NCI-H69 (cell line): ENCODE measurements at regions not wholly inside any gene's neighbourhood (a gene's known extent, or its start where the extent isn't known, plus 50 kb on each side); places are given as distances from the start of the nearest gene placed in this dataset.

Source experiments
- DNase-seq: peaks from one replicate; lab custom pipeline; 2025; lab: John Stamatoyannopoulos, UW

GRCh38 chr2:57515366-57515765 is 531.2 kb upstream of the VRK2 start:
- peak; percentile 88 for DNase-seq

- DNase-seq: peak; percentile 73
Observed at GRCh38 chr2:57516698-57517340, 529.8 kb upstream of the VRK2 start.

DNA sequence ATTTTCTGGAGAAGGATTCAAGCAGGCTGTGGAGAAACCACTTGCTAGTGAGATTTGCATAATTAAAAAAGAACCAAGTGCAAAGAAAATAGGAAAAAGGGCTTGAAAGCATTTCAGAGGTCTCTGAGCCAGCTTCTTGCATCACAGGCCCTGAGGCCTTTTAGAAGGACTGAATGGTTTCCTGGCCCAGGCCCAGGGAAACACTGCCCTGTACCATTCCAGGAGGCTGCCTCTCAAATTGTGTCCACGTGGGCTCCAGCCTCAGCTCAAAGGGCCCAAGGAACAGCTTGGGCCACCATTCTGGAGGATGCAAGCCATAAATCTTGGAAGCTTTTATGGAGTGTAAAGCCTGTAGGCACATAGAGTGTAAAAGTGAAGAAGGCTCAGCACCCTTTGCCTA is 523.3 kb upstream of the VRK2 start:
- no peak for DNase-seq

DNA sequence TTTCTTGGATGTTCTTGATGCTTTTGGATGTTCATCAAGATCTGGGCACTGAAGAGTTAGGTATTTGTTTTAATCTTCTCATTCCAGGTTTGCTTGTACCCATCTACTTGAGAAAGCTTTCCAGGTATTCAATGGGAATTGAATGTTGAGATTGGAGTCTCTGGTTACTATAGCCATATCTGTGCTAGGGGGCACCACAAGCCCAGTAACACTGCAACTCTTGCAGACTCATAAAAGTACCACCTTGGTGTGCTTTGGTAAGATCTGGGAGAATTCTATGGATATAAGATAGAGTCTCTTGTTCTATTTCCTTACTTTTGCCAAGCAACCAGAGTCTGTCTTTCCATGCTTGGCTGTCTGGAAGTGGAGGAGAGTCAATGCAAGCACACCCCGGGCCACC is 518.9 kb upstream of the VRK2 start:
- DNase-seq: no peak

- DNase-seq: no peak
Observed at GRCh38 chr2:57528499-57528898, 518.1 kb upstream of the VRK2 start.

DNA sequence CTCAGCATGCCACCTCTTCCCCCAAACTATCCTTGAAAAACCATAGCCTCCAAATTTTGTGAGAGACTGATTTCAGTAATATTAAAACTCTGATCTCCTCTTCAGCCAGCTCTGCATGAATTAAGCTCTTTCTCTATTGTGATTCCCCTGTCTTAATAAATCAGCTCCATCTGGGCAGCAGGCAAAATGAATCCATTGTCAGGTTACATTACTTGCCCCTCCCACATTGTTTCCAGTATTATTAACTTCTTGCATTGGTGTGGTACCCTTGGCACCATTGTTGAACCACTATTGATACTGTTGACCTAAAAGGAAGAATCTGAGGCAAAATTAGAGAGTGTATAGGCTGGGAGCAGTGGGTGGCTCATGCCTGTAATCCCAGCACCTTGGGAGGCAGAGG is 512.2 kb upstream of the VRK2 start:
- DNase-seq: peak; percentile 46

DNA sequence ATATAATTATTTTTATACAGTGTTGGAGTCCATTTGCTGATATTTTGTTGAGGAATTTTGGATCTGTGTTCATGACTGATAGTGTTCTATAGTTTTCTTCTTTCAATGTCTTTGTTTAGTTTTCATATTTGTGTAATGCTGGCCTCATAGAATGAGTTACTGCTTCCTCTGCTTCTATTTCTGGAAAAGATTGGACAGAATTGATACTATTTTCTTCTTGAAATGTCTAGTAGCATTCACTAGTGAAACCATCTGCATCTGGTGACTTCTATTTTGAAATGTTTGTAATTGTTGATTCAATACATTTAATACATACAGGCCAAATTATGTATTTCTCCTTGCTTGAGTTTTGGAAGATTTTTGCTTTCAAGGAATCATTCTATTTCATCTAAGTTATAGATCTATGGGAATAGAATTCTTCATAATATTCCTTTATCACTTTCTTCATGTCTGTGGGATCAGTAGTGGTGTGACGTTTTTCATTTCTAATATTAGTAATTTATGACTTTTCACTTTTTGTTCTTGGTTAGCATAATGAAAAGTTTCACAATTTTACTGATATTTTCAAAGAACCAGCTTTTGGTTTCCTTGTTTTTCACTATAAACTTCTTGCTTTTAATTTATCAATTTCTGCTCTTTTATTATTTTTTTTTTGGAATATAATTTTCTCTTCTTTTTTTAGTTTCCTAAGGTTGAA is 509.9 kb upstream of the VRK2 start:
- DNase-seq: no peak

- no peak for DNase-seq
Observed at GRCh38 chr2:57539761-57540160, 506.8 kb upstream of the VRK2 start.

- DNase-seq: no peak
Observed at GRCh38 chr2:57542081-57542480, 504.5 kb upstream of the VRK2 start.

DNA sequence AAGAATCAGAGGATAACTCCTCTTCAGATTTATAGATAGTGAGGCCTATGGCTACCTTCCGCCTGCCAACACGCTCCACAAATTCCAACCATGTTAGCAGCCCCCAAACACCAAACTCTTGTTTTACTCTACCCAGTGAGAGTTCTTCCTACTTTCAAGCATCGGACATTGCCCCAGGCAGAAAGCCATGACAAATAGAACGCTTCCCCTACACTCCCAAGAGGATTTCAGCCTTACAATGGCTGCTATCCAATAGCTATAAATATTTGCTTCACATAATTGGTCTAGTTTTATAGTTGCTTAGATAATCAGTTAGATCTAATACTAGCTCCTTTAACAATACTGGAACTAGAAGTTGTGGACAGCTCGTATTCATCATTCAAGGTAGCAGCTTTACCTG is 503.4 kb upstream of the VRK2 start:
- DNase-seq: no peak

- no peak for DNase-seq
Observed at GRCh38 chr2:57544624-57545023, 502.0 kb upstream of the VRK2 start.

GRCh38 chr2:57546478-57546877 is 500.1 kb upstream of the VRK2 start:
- DNase-seq: no peak

DNA sequence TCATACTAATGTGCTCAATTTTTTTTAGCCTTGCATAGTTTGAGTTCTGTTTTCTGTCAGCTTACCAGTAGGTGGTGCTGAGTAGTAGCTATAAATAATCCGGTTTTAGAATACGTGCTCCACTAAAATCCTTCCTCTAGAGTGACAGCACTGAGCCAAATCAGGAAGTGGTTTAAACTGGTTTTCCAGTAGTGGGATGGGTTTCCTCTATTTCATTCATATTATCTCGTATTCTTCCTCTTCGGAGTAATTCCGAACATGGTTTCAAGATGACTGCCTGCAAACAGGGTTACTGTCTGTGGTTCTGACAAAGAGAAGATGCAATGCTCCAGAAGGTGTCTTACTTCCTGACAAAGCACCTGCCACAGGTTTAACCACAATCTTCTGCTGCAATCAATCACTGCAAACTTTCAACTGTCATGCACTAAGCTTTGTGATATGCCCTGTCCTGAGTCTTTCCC is 496.9 kb upstream of the VRK2 start:
- peak; percentile 42 for DNase-seq

DNA sequence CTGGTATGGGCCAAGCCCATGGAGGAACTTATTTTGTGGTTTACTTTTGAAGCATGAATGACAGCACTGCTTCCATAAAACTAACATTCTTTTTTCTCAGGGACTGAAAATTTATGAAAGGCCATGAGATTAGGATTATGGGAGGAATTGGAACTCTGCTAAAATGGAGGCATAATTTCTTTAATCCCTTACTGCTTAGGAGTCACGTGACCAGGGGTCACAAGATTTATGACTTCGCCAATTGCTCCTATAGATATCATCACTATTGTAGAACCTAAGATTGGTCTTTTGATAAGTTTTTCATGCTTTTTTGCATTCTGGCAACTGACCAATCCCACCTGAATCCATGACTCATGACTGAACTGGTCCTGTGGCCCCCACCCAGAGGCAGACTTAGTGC is 495.7 kb upstream of the VRK2 start:
- DNase-seq: no peak

GRCh38 chr2:57552885-57553284 is 493.7 kb upstream of the VRK2 start:
- DNase-seq: no peak

DNA sequence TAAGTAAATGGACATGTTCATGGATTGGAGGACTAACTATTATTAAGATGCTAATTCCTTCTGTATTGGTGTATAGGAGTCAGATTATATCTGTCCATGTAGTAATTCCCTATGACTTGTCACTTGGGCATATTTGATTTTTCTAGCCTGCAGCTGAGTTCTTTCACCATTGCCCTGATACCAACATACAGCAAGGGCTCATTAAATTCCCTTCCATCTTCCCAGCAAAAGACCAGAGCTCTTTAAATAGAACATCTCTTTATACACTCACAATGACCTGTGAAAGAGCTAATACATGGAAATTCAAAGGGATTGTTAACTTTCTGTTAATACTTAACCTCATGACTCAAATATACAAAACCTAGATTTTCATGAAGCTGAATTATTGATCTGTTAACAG is 492.3 kb upstream of the VRK2 start:
- DNase-seq: no peak

- DNase-seq: no peak
Observed at GRCh38 chr2:57558312-57558711, 488.3 kb upstream of the VRK2 start.

- DNase-seq: peak; percentile 82
Observed at GRCh38 chr2:57562495-57562894, 484.1 kb upstream of the VRK2 start.

- DNase-seq: peak; percentile 18
Observed at GRCh38 chr2:57563015-57563414, 483.6 kb upstream of the VRK2 start.

DNA sequence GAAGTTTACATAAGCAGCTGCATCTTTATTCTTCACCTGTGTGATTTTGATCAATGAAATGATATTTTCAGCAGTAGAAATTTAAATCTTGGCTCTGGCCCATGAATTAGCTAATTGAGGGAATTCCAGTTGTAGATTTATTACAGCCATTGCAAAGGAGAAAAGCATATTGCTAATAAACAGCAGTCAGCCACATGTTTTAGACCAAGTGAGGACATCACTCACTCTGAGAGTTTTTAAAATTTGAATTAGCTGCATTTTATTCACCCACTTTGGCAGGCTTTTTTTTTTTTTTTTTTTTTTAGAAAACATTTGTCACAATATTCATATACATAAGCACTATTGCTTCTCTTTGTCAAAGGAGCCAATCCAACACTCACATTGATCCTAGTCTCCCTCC is 479.4 kb upstream of the VRK2 start:
- DNase-seq: no peak

- peak; percentile 12 for DNase-seq
Observed at GRCh38 chr2:57569396-57569795, 477.2 kb upstream of the VRK2 start.

- no peak for DNase-seq
Observed at GRCh38 chr2:57570961-57571360, 475.6 kb upstream of the VRK2 start.

- DNase-seq: no peak
Observed at GRCh38 chr2:57575700-57576268, 470.8 kb upstream of the VRK2 start.

DNA sequence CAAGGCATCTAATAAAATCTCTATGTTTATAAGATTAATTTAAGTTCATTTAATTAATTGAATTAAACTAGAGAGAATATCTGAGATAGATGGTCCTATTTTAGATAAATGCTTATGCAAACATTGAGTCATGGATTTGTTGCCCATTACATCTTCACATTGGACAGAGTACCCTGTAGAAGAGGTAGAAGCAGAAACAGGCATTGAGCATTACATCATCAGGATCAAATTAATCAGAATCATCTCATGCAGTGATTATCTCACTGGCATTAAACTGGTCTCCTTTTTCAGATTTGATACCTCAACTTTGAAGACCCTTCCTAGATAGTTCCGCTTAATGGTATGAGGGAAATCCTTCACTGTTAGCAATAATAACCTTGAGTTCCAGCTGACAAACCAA is 469.6 kb upstream of the VRK2 start:
- DNase-seq: no peak
